NCI-H1105 (cell line): ENCODE measurements at regions not wholly inside any gene's neighbourhood (a gene's known extent, or its start where the extent isn't known, plus 50 kb on each side); places are given as distances from the start of the nearest gene placed in this dataset.
"Not testable (repeated sequence)": the region's sequence is repeated elsewhere in the genome, so short reads cannot be mapped to it uniquely, and the experiment has no call there.

Source experiments
- DNase-seq: peaks from one replicate; lab custom pipeline; 2025; lab: John Stamatoyannopoulos, UW

- not testable (repeated sequence) for DNase-seq
Measured at GRCh38 chr12:14032191-14032590, 50.8 kb upstream of the GRIN2B start.

GRCh38 chr12:14043776-14044175, 62.4 kb upstream of the GRIN2B start:
- no peak for DNase-seq

- no peak for DNase-seq
Measured at GRCh38 chr12:14048941-14049545, 67.6 kb upstream of the GRIN2B start.

GRCh38 chr12:14057895-14058294, 76.5 kb upstream of the GRIN2B start:
- DNase-seq, result no peak

- DNase-seq, result no peak
Measured at GRCh38 chr12:14058717-14059116, 77.3 kb upstream of the GRIN2B start.

GRCh38 chr12:14059548-14059947, 78.1 kb upstream of the GRIN2B start:
- no peak for DNase-seq

GRCh38 chr12:14065616-14066015, 84.2 kb upstream of the GRIN2B start:
- no peak for DNase-seq

GRCh38 chr12:14066021-14066420, 84.6 kb upstream of the GRIN2B start:
- DNase-seq, result no peak

GRCh38 chr12:14068961-14069360, 87.6 kb upstream of the GRIN2B start:
- DNase-seq, result no peak

- DNase-seq, result no peak
Measured at GRCh38 chr12:14071833-14072232, 90.4 kb upstream of the GRIN2B start.

GRCh38 chr12:14072987-14073386, 91.6 kb upstream of the GRIN2B start:
- no peak for DNase-seq

- no peak for DNase-seq
Measured at GRCh38 chr12:14075797-14076393, 94.5 kb upstream of the GRIN2B start.

GRCh38 chr12:14076538-14076937, 95.1 kb upstream of the GRIN2B start:
- no peak for DNase-seq

- no peak for DNase-seq
Measured at GRCh38 chr12:14086838-14087237, 105.4 kb upstream of the GRIN2B start.

GRCh38 chr12:14099994-14100393, 118.6 kb upstream of the GRIN2B start:
- DNase-seq, result no peak

GRCh38 chr12:14101556-14101955, 120.2 kb upstream of the GRIN2B start:
- not testable (repeated sequence) for DNase-seq

GRCh38 chr12:14111230-14111865, 129.9 kb upstream of the GRIN2B start:
- no peak for DNase-seq

- DNase-seq, result no peak
Measured at GRCh38 chr12:14113031-14113430, 131.6 kb upstream of the GRIN2B start.

- DNase-seq, result no peak
Measured at GRCh38 chr12:14126692-14127091, 145.3 kb upstream of the GRIN2B start.

- no peak for DNase-seq
Measured at GRCh38 chr12:14129611-14130195, 148.3 kb upstream of the GRIN2B start.

GRCh38 chr12:14135996-14136395, 154.6 kb upstream of the GRIN2B start:
- no peak for DNase-seq

GRCh38 chr12:14138495-14138894, 157.1 kb upstream of the GRIN2B start:
- no peak for DNase-seq
